ENCODE measurements at regions not wholly inside any gene's neighbourhood (a gene's known extent, or its start where the extent isn't known, plus 50 kb on each side); places are given as distances from the start of the nearest gene placed in this dataset.

DNA sequence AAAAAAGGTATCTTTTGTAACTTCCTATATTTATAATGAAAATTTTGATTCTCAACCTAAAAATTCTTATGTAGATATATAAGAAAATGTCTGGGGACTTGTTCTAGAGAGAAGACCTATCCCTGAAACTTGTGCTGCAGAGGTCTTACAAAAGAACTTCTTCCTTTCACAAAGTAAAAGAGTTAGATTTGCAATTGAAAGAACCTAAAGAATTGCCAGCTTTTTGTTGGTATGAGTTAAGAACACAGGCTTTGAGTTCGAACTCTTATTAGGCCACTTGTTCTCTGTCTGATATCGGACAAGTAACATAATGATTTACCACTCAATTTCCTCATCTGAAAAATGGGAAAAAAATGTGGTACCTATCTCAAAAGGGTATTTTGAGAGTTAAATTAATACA, 162.0 kb upstream of the LAMA2 start:
- Histone ChIP-seq H3K79me2 (ENCODE audit: insufficient read depth, low read depth, low read length) (no peaks in the 10 kb centered on the region), H3K36me3 (ENCODE audit: insufficient read depth, low read length) (no peaks in the 10 kb centered on the region), H2AFZ (ENCODE audit: low read length) (no peak overlapping the region), H3K27ac (ENCODE audit: low read depth, low read length, poor library complexity, severe bottlenecking) (no peak overlapping the region), H4K20me1 (ENCODE audit: insufficient read depth, low read length) (no peaks in the 10 kb centered on the region), H3K9me3 (ENCODE audit: low read length) (no peaks in the 10 kb centered on the region), H3K4me3 (ENCODE audit: low read depth, low read length, poor library complexity, severe bottlenecking) (no peak overlapping the region), H3K4me2 (ENCODE audit: low read length) (no peak overlapping the region), H3K9me2 (ENCODE audit: insufficient read depth, low read length) (no peaks in the 10 kb centered on the region), H3K4me1 (ENCODE audit: insufficient read depth, low read length, poor library complexity, severe bottlenecking) (no peaks in the 10 kb centered on the region)
- no peak for DNase-seq (ENCODE audit: low spot score)
- BruUV-seq (replicated peaks) = no TSS peak
- ChIA-PET CTCF (ENCODE audit: unreplicated experiment) (no interaction called here), POLR2A (interaction anchor here (1.3 kb wide), 1 partner anchor 22 kb away, joined by 3 read pairs; no protein-coding TSS in a partner anchor)
- no peak for TF ChIP-seq EZH2phosphoT487 (IDR thresholded peaks at IDR 0.05; ENCODE audit: borderline replicate concordance, low read depth, low read length)
- TF ChIP-seq, protein P1, sequence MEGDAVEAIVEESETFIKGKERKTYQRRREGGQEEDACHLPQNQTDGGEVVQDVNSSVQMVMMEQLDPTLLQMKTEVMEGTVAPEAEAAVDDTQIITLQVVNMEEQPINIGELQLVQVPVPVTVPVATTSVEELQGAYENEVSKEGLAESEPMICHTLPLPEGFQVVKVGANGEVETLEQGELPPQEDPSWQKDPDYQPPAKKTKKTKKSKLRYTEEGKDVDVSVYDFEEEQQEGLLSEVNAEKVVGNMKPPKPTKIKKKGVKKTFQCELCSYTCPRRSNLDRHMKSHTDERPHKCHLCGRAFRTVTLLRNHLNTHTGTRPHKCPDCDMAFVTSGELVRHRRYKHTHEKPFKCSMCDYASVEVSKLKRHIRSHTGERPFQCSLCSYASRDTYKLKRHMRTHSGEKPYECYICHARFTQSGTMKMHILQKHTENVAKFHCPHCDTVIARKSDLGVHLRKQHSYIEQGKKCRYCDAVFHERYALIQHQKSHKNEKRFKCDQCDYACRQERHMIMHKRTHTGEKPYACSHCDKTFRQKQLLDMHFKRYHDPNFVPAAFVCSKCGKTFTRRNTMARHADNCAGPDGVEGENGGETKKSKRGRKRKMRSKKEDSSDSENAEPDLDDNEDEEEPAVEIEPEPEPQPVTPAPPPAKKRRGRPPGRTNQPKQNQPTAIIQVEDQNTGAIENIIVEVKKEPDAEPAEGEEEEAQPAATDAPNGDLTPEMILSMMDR (conservative IDR thresholded peaks at IDR 0.05; ENCODE audit: low read length) = no peak
- intact Hi-C loops (cut with micrococcal nuclease; ENCODE audit: unreplicated experiment) = no loop called here

DNA sequence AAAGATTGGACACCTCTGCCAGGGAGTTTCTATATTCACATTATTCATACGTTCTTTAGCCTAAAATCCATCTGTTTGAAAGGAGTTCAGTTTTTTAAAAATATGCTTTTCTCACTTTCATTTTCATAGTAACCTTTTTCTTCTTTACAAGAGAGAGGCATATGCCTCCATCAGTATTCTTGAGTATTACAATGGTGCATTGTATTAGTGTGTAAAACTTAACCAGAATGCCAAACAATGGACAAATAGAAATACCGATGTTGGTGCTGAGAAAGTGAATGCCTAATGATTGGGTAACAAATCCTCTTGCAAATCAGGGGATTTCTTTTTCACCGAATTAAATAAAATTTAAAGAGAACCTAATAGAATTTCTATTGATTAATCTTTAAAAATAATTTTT, 163.2 kb upstream of the LAMA2 start:
- Histone ChIP-seq H3K4me2 (ENCODE audit: low read length) (no peak overlapping the region), H3K4me1 (ENCODE audit: insufficient read depth, low read length, poor library complexity, severe bottlenecking) (no peaks in the 10 kb centered on the region), H4K20me1 (ENCODE audit: insufficient read depth, low read length) (no peaks in the 10 kb centered on the region), H2AFZ (ENCODE audit: low read length) (no peak overlapping the region), H3K79me2 (ENCODE audit: insufficient read depth, low read depth, low read length) (no peaks in the 10 kb centered on the region), H3K27ac (ENCODE audit: low read depth, low read length, poor library complexity, severe bottlenecking) (no peak overlapping the region), H3K9me2 (ENCODE audit: insufficient read depth, low read length) (no peaks in the 10 kb centered on the region), H3K4me3 (ENCODE audit: low read depth, low read length, poor library complexity, severe bottlenecking) (no peak overlapping the region), H3K36me3 (ENCODE audit: insufficient read depth, low read length) (no peaks in the 10 kb centered on the region), H3K9me3 (ENCODE audit: low read length) (no peaks in the 10 kb centered on the region)
- intact Hi-C loops (cut with micrococcal nuclease; ENCODE audit: unreplicated experiment) = no loop called here
- CTCF ChIA-PET (ENCODE audit: unreplicated experiment) = no interaction called here
- no peak for DNase-seq (ENCODE audit: low spot score)
- no peak for TF ChIP-seq EZH2phosphoT487 (IDR thresholded peaks at IDR 0.05; ENCODE audit: borderline replicate concordance, low read depth, low read length)
- TF ChIP-seq, protein P1 (conservative IDR thresholded peaks at IDR 0.05; ENCODE audit: low read length) = no peak
- POLR2A ChIA-PET = interaction anchor here (1.3 kb wide), 1 partner anchor 23 kb away, joined by 3 read pairs; no protein-coding TSS in a partner anchor
- BruUV-seq (replicated peaks) = no TSS peak

DNA sequence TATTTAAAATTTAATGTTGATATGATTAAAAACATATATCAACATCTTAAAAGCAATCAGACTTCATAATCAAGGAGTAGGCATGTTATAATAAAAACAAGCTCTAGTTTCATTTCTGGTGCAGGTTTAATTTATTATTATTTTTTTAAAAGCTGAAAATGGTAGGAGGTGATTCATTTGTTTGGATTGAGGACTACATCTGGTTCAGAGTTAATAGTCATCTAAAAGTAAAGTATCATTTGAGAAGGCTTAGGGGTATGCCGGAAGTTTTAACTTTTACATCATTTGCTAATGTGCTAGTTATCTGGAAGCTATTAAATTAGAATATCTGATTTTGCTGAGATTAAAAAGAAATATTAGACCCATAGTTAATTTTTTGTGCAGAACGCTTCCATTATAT, 169.5 kb upstream of the LAMA2 start:
- no peak for DNase-seq (ENCODE audit: low spot score)
- CTCF ChIA-PET (ENCODE audit: unreplicated experiment) = no interaction called here
- TF ChIP-seq, protein P1 (conservative IDR thresholded peaks at IDR 0.05; ENCODE audit: low read length) = no peak
- no peak for TF ChIP-seq EZH2phosphoT487 (IDR thresholded peaks at IDR 0.05; ENCODE audit: borderline replicate concordance, low read depth, low read length)
- Histone ChIP-seq H4K20me1 (ENCODE audit: insufficient read depth, low read length) (no peaks in the 10 kb centered on the region), H3K36me3 (ENCODE audit: insufficient read depth, low read length) (no peaks in the 10 kb centered on the region), H3K9me2 (ENCODE audit: insufficient read depth, low read length) (no peaks in the 10 kb centered on the region), H3K4me2 (ENCODE audit: low read length) (no peak overlapping the region), H3K4me3 (ENCODE audit: low read depth, low read length, poor library complexity, severe bottlenecking) (no peak overlapping the region), H3K4me1 (ENCODE audit: insufficient read depth, low read length, poor library complexity, severe bottlenecking) (no peaks in the 10 kb centered on the region), H2AFZ (ENCODE audit: low read length) (no peak overlapping the region), H3K79me2 (ENCODE audit: insufficient read depth, low read depth, low read length) (no peaks in the 10 kb centered on the region), H3K27ac (ENCODE audit: low read depth, low read length, poor library complexity, severe bottlenecking) (no peak overlapping the region), H3K9me3 (ENCODE audit: low read length) (no peaks in the 10 kb centered on the region)
- no TSS peak for BruUV-seq (replicated peaks)
- POLR2A ChIA-PET = interaction anchor here (1.0 to 1.2 kb wide), 2 partner anchors 85 to 187 kb away, joined by 3 to 4 read pairs; no protein-coding TSS in a partner anchor
- intact Hi-C loops (cut with micrococcal nuclease; ENCODE audit: unreplicated experiment) = no loop called here
